GM12892 (cell line): ENCODE measurements at regions not wholly inside any gene's neighbourhood (a gene's known extent, or its start where the extent isn't known, plus 50 kb on each side); places are given as distances from the start of the nearest gene placed in this dataset.

ENCODE experiments used
- POLR2AphosphoS5 ChIP-seq: IDR thresholded peaks from 2 replicates; pipeline ENCODE4 v1.6.1; 2011; ENCODE audit warnings: low read depth, low read length, control low read depth
- TAF1 ChIP-seq: IDR thresholded peaks from 2 replicates; pipeline ENCODE4 v1.6.1; 2011; ENCODE audit warnings: low read depth, mild to moderate bottlenecking, control low read depth, low read length, borderline replicate concordance

GRCh38 chr2:240362826-240363745 is 72.4 kb upstream of the GPC1 start:
- no peak for TF ChIP-seq TAF1
- TF ChIP-seq POLR2AphosphoS5 = no peak
